ENCODE measurements at regions not wholly inside any gene's neighbourhood (a gene's known extent, or its start where the extent isn't known, plus 50 kb on each side); places are given as distances from the start of the nearest gene placed in this dataset.

DNA sequence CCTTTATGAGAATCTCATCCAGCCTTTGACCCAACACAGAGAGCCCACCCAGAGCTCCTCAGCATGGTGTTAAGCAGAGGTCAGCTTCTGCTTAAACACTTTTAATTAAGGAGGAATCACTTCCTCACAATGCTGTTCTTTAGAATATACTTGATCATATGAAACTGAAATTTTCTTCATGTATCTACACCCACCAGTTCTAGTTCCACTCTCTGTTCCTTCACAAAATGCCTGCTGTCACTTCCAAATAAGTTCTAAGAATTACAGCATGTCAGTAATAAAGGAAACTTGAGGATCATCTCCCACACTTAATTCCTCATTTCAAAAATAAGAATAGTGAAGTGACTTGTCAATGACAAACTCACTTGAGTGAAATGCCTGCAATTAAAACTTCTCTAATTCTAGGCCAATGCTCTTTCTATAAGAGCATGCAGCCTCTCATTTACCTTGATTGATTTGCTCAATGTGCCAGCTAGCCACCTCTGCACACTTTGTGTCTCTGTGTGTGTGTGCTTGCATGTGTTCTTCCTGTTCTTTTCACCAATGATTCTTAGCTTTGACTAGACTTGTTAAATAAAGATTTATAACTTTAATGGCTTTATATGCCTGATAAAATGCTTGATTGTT, 356.3 kb downstream of the PLPP3 start:
- Histone ChIP-seq H3F3A (ENCODE audit: low read length, unreplicated experiment) (no peaks in the 10 kb centered on the region), H3K4me3 (ENCODE audit: low read length) (no peak overlapping the region), H3K4me1 (ENCODE audit: insufficient read depth, low read length) (0 out of 2 replicates have a peak, but pooled peaks cover 8% of the 10 kb centered on the region), H3K36me3 (ENCODE audit: low read depth, low read length) (no peaks in the 10 kb centered on the region), H2AFZ (ENCODE audit: low read length) (no peak overlapping the region), H3K27me3 (ENCODE audit: low read length) (no peaks in the 10 kb centered on the region), H3K79me2 (ENCODE audit: low read length) (no peaks in the 10 kb centered on the region), H3K27ac (ENCODE audit: low read length) (no peak overlapping the region), H3K9ac (ENCODE audit: low read length) (no peak overlapping the region), H3K9me3 (ENCODE audit: low read length) (no peaks in the 10 kb centered on the region), H3K4me2 (ENCODE audit: low read length) (no peak overlapping the region), H4K20me1 (ENCODE audit: low read length) (no peaks in the 10 kb centered on the region), H3K9me2 (replicated peaks; ENCODE audit: low read length) (no peaks in the 10 kb centered on the region)
- intact Hi-C loops (cut with micrococcal nuclease), result no loop called here
- POLR2A ChIA-PET (ENCODE audit: unreplicated experiment), result no interaction called here
- CTCF ChIA-PET, result no interaction called here
- DNase-seq (no peak), ATAC-seq (no peak)
- no TSS peak for BruUV-seq (replicated peaks)
- TF ChIP-seq, protein P1, sequence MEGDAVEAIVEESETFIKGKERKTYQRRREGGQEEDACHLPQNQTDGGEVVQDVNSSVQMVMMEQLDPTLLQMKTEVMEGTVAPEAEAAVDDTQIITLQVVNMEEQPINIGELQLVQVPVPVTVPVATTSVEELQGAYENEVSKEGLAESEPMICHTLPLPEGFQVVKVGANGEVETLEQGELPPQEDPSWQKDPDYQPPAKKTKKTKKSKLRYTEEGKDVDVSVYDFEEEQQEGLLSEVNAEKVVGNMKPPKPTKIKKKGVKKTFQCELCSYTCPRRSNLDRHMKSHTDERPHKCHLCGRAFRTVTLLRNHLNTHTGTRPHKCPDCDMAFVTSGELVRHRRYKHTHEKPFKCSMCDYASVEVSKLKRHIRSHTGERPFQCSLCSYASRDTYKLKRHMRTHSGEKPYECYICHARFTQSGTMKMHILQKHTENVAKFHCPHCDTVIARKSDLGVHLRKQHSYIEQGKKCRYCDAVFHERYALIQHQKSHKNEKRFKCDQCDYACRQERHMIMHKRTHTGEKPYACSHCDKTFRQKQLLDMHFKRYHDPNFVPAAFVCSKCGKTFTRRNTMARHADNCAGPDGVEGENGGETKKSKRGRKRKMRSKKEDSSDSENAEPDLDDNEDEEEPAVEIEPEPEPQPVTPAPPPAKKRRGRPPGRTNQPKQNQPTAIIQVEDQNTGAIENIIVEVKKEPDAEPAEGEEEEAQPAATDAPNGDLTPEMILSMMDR (conservative IDR thresholded peaks at IDR 0.05; ENCODE audit: low read depth, low read length), result no peak
- TF ChIP-seq EZH2phosphoT487 (IDR thresholded peaks at IDR 0.05; ENCODE audit: borderline replicate concordance, low read length), result no peak
- no peak for TF ChIP-seq EZH2 (IDR thresholded peaks at IDR 0.05; ENCODE audit: low read length, unreplicated experiment)

DNA sequence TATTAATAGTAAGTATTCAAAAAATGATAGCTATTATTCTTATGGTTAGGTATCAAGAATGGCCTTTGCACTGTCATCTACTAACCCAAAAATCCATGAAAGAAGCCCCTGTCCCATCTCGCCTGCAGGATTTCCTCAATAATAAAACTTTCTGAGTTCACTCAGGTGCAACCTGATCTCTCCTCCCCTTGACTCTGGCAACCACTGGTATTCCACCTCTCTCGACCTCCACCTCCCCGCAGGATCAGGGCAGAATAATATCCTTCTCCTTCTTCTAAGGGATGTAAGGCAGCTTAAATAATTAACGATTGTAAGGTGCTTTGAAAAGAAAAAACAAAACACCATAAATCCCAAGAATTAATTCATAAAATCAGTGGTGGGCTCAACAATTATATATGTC, 359.3 kb downstream of the PLPP3 start:
- Histone ChIP-seq H3K79me2 (ENCODE audit: low read length) (no peaks in the 10 kb centered on the region), H3K9me2 (replicated peaks; ENCODE audit: low read length) (no peaks in the 10 kb centered on the region), H3K27me3 (ENCODE audit: low read length) (no peaks in the 10 kb centered on the region), H3K36me3 (ENCODE audit: low read depth, low read length) (no peaks in the 10 kb centered on the region), H2AFZ (ENCODE audit: low read length) (no peak overlapping the region), H3K9me3 (ENCODE audit: low read length) (no peaks in the 10 kb centered on the region), H3K27ac (ENCODE audit: low read length) (no peak overlapping the region), H3K9ac (ENCODE audit: low read length) (no peak overlapping the region), H3K4me2 (ENCODE audit: low read length) (no peak overlapping the region), H3F3A (ENCODE audit: low read length, unreplicated experiment) (no peaks in the 10 kb centered on the region), H3K4me3 (ENCODE audit: low read length) (no peak overlapping the region), H3K4me1 (ENCODE audit: insufficient read depth, low read length) (no peaks in the 10 kb centered on the region), H4K20me1 (ENCODE audit: low read length) (no peaks in the 10 kb centered on the region)
- ChIA-PET POLR2A (ENCODE audit: unreplicated experiment) (no interaction called here), CTCF (no interaction called here)
- no peak for ATAC-seq
- no TSS peak for BruUV-seq (replicated peaks)
- no peak for DNase-seq
- TF ChIP-seq, protein P1 (conservative IDR thresholded peaks at IDR 0.05; ENCODE audit: low read depth, low read length), result no peak
- intact Hi-C loops (cut with micrococcal nuclease), result no loop called here

DNA sequence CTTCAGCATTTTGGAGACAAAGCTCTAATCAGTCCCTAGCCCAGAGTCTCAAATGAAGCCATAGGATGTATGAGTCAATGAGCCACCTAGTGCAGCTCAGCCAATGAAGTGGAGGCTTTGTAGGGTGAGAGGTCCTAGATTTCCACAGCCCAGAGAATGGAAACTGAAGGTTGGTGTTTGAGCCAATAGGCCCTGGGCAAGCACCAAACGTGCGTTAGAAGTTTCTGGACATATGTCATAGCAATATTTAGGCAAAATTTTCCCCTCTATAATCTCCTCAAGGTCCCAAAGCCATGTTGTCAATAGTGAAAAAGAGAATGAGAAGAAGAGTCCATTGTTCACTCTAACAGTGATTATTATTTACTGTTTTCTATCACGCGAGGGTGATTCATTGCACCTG, 361.3 kb downstream of the PLPP3 start:
- H3K4me2 ChIP-seq (ENCODE audit: low read length), result no peak overlapping the region
- intact Hi-C loops (cut with micrococcal nuclease), result no loop called here
- DNase-seq (no peak), ATAC-seq (no peak)
- ChIA-PET CTCF (no interaction called here), POLR2A (ENCODE audit: unreplicated experiment) (no interaction called here)
- H3F3A ChIP-seq (ENCODE audit: low read length, unreplicated experiment), result no peaks in the 10 kb centered on the region
- H3K79me2 ChIP-seq (ENCODE audit: low read length), result no peaks in the 10 kb centered on the region
- H2AFZ ChIP-seq (ENCODE audit: low read length), result no peak overlapping the region
- H4K20me1 ChIP-seq (ENCODE audit: low read length), result no peaks in the 10 kb centered on the region
- H3K9me2 ChIP-seq (replicated peaks; ENCODE audit: low read length), result no peaks in the 10 kb centered on the region
- no peak overlapping the region for H3K9ac ChIP-seq (ENCODE audit: low read length)
- H3K36me3 ChIP-seq (ENCODE audit: low read depth, low read length), result no peaks in the 10 kb centered on the region
- TF ChIP-seq, protein P1 (conservative IDR thresholded peaks at IDR 0.05; ENCODE audit: low read depth, low read length), result no peak
- no peak for TF ChIP-seq EZH2 (IDR thresholded peaks at IDR 0.05; ENCODE audit: low read length, unreplicated experiment)
- no peak for TF ChIP-seq EZH2phosphoT487 (IDR thresholded peaks at IDR 0.05; ENCODE audit: borderline replicate concordance, low read length)
- no peak overlapping the region for H3K27ac ChIP-seq (ENCODE audit: low read length)
- no peak overlapping the region for H3K4me3 ChIP-seq (ENCODE audit: low read length)
- no peaks in the 10 kb centered on the region for H3K4me1 ChIP-seq (ENCODE audit: insufficient read depth, low read length)
- no peaks in the 10 kb centered on the region for H3K9me3 ChIP-seq (ENCODE audit: low read length)
- BruUV-seq (replicated peaks), result no TSS peak
- H3K27me3 ChIP-seq (ENCODE audit: low read length), result no peaks in the 10 kb centered on the region
